Occipital lobe (tissue), 1 donor: ENCODE measurements at regions not wholly inside any gene's neighbourhood (a gene's known extent, or its start where the extent isn't known, plus 50 kb on each side); places are given as distances from the start of the nearest gene placed in this dataset.

ENCODE experiments used
- DNase-seq: peaks from one replicate; lab custom pipeline; 2025; lab: John Stamatoyannopoulos, UW

GRCh38 chr7:46153951-46154787, 233.1 kb upstream of the IGFBP3 start:
- DNase-seq = no peak

- DNase-seq = no peak
Observed at GRCh38 chr7:46153583-46153950, 232.5 kb upstream of the IGFBP3 start.

GRCh38 chr7:46152696-46153095, 231.6 kb upstream of the IGFBP3 start:
- DNase-seq = no peak

GRCh38 chr7:46150721-46151120, 229.6 kb upstream of the IGFBP3 start:
- DNase-seq = no peak

- DNase-seq = no peak
Observed at GRCh38 chr7:46150202-46150601, 229.1 kb upstream of the IGFBP3 start.

- no peak for DNase-seq
Observed at GRCh38 chr7:46147871-46148270, 226.8 kb upstream of the IGFBP3 start.

- DNase-seq = no peak
Observed at GRCh38 chr7:46146454-46147255, 225.6 kb upstream of the IGFBP3 start.

GRCh38 chr7:46145412-46145811, 224.3 kb upstream of the IGFBP3 start:
- DNase-seq = no peak

GRCh38 chr7:46143949-46144917, 223.2 kb upstream of the IGFBP3 start:
- no peak for DNase-seq

- no peak for DNase-seq
Observed at GRCh38 chr7:46143421-46143820, 222.3 kb upstream of the IGFBP3 start.

GRCh38 chr7:46139079-46139478, 218.0 kb upstream of the IGFBP3 start:
- no peak for DNase-seq

GRCh38 chr7:46137725-46138124, 216.7 kb upstream of the IGFBP3 start:
- DNase-seq = no peak

GRCh38 chr7:46135557-46135956, 214.5 kb upstream of the IGFBP3 start:
- no peak for DNase-seq

- no peak for DNase-seq
Observed at GRCh38 chr7:46134795-46135194, 213.7 kb upstream of the IGFBP3 start.

- no peak for DNase-seq
Observed at GRCh38 chr7:46134385-46134784, 213.3 kb upstream of the IGFBP3 start.

- no peak for DNase-seq
Observed at GRCh38 chr7:46133751-46134150, 212.7 kb upstream of the IGFBP3 start.

- no peak for DNase-seq
Observed at GRCh38 chr7:46133072-46133471, 212.0 kb upstream of the IGFBP3 start.

GRCh38 chr7:46131916-46132795, 211.1 kb upstream of the IGFBP3 start:
- no peak for DNase-seq

- no peak for DNase-seq
Observed at GRCh38 chr7:46129831-46130230, 208.8 kb upstream of the IGFBP3 start.

- DNase-seq = no peak
Observed at GRCh38 chr7:46127814-46128213, 206.7 kb upstream of the IGFBP3 start.
